ENCODE measurements at regions not wholly inside any gene's neighbourhood (a gene's known extent, or its start where the extent isn't known, plus 50 kb on each side); places are given as distances from the start of the nearest gene placed in this dataset.

DNA sequence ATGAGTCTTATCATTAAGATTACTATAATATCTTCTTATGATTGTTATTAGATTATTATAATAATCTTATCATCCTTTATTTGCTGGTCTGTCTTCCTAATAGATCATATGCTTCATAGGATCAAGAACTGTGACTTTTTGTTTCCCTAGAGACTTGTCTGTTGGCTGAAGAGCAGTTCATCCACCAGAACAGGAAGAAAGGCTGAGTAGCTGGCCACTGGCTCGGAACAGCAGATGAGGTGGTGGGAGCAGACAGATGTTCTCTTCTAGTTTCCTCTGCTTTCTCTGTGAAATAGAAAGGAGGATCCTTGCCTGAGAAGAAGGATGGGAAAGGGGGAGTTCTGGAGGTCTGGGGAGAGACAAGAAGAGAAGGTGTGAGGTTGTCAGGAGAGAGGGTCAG lies 120.0 kb downstream of the CCNA1 start:
- H3K4me3 ChIP-seq (ENCODE audit: low read length), result no peak overlapping the region
- no peaks in the 10 kb centered on the region for H3K4me1 ChIP-seq (ENCODE audit: insufficient read depth, low read length)
- no peaks in the 10 kb centered on the region for H3K27me3 ChIP-seq (ENCODE audit: insufficient read depth, low read length)
- no peak overlapping the region for H3K9ac ChIP-seq (ENCODE audit: low read depth, low read length)
- H3K36me3 ChIP-seq (ENCODE audit: insufficient read depth, low read length), result no peaks in the 10 kb centered on the region
- WGBS, result 98% methylated on average over 1 of the region's 1 CpG
- H3K9me3 ChIP-seq (ENCODE audit: insufficient read depth, low read depth, low read length), result no peaks in the 10 kb centered on the region
- H3K27ac ChIP-seq (ENCODE audit: low read depth, low read length), result no peak overlapping the region

DNA sequence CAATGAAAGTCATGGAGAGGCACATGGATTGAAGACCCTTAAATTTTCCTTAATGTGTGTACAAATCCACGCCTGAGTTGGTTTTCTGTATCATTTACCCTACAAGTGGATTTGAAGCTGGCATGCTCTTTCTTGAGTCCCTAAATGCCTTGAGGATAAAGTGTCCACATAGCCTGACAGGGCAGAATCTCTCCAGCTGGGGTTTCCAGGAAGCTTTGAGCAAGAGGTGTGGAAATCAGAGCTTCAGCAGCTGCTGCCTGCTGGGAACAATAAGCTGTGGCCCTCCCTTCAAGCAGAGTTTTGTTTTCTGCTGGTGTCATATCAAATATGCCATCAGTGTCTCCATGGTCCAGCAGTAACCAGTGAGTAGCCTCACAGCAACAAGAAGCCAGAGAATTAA lies 120.3 kb upstream of the SERTM1 start:
- 88% methylated on average over 1 of the region's 1 CpG for WGBS
- Histone ChIP-seq H3K27ac (ENCODE audit: low read depth, low read length) (no peak overlapping the region), H3K36me3 (ENCODE audit: insufficient read depth, low read length) (no peaks in the 10 kb centered on the region), H3K9me3 (ENCODE audit: insufficient read depth, low read depth, low read length) (no peaks in the 10 kb centered on the region), H3K4me3 (ENCODE audit: low read length) (no peak overlapping the region), H3K4me1 (ENCODE audit: insufficient read depth, low read length) (no peaks in the 10 kb centered on the region), H3K9ac (ENCODE audit: low read depth, low read length) (no peak overlapping the region), H3K27me3 (ENCODE audit: insufficient read depth, low read length) (no peaks in the 10 kb centered on the region)

DNA sequence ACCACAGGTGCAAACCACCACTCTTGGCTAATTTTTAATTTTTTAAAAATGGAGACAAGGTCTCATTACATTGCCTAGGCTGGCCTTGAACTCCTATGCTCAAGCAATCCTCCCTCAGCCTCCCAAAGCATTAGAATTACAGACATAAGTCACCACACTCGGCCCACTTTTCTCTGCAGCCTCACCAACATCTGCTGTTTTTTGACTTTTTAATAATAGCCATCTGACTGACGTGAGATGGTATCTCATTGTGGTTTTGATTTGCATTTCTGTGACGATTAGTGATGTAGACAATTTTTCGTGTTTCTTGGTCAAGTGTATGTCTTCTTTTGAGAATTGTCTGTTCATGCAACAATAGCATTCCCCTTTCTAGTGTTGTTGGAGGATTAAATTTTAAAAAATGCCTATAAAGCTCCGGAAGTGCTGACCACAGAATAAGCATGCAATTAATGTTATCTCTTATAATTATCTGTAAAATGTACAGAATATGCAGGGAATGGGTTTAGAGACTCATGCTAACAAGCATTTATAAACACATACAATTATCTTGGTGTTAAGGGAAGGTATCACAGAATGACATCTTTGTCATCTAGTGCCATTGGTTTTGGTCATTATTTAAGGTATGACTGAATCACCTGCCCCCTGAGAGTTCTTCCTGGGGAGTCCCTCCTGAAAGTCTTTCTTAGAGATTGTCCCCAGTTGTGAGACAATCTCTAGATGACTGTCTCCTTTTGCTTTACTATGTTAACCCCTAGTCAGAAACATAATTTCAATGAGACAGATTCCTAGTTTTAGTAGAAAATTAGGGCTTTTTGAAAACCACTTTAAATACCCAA lies 118.5 kb upstream of the SERTM1 start:
- WGBS, result 85% methylated on average over 4 of the region's 5 CpGs
- no peaks in the 10 kb centered on the region for H3K36me3 ChIP-seq (ENCODE audit: insufficient read depth, low read length)
- H3K27ac ChIP-seq (ENCODE audit: low read depth, low read length), result no peak overlapping the region
- H3K4me3 ChIP-seq (ENCODE audit: low read length), result no peak overlapping the region
- no peaks in the 10 kb centered on the region for H3K9me3 ChIP-seq (ENCODE audit: insufficient read depth, low read depth, low read length)
- H3K4me1 ChIP-seq (ENCODE audit: insufficient read depth, low read length), result peaks cover 1% of the 10 kb centered on the region; the same call in 1 of the 2 replicates
- no peaks in the 10 kb centered on the region for H3K27me3 ChIP-seq (ENCODE audit: insufficient read depth, low read length)
- H3K9ac ChIP-seq (ENCODE audit: low read depth, low read length), result no peak overlapping the region

GRCh38 chr13:36559375-36559774 lies 114.4 kb upstream of the SERTM1 start:
- Histone ChIP-seq H3K27ac (ENCODE audit: low read depth, low read length) (no peak overlapping the region), H3K9me3 (ENCODE audit: insufficient read depth, low read depth, low read length) (no peaks in the 10 kb centered on the region), H3K4me1 (ENCODE audit: insufficient read depth, low read length) (peaks cover 4% of the 10 kb centered on the region; the same call in 1 of the 2 replicates), H3K36me3 (ENCODE audit: insufficient read depth, low read length) (no peaks in the 10 kb centered on the region), H3K4me3 (ENCODE audit: low read length) (no peak overlapping the region), H3K27me3 (ENCODE audit: insufficient read depth, low read length) (no peaks in the 10 kb centered on the region), H3K9ac (ENCODE audit: low read depth, low read length) (no peak overlapping the region)
- WGBS, result 87% methylated on average over 3 of the region's 3 CpGs

DNA sequence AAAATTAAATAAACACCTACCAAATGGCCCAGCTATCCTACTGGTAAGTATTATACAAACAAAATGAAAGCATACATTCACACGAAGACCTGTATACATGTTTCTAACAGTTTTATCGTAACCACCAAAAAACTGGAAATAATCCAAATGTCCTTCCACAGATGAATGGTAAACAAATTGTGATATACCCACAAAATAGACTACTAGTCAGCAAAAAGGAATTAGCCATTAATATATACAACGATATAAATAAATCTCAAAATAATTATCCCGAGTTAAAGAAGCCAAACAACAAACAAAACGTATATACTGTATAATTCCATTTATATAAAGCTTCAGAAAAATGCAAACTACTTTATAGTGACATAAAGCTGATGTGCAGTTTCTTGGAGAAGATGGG lies 106.3 kb upstream of the SERTM1 start:
- WGBS, result 98% methylated on average over 4 of the region's 5 CpGs
- H3K4me3 ChIP-seq (ENCODE audit: low read length), result no peak overlapping the region
- H3K27ac ChIP-seq (ENCODE audit: low read depth, low read length), result no peak overlapping the region
- no peaks in the 10 kb centered on the region for H3K4me1 ChIP-seq (ENCODE audit: insufficient read depth, low read length)
- no peaks in the 10 kb centered on the region for H3K9me3 ChIP-seq (ENCODE audit: insufficient read depth, low read depth, low read length)
- H3K9ac ChIP-seq (ENCODE audit: low read depth, low read length), result no peak overlapping the region
- H3K27me3 ChIP-seq (ENCODE audit: insufficient read depth, low read length), result no peaks in the 10 kb centered on the region
- H3K36me3 ChIP-seq (ENCODE audit: insufficient read depth, low read length), result no peaks in the 10 kb centered on the region

DNA sequence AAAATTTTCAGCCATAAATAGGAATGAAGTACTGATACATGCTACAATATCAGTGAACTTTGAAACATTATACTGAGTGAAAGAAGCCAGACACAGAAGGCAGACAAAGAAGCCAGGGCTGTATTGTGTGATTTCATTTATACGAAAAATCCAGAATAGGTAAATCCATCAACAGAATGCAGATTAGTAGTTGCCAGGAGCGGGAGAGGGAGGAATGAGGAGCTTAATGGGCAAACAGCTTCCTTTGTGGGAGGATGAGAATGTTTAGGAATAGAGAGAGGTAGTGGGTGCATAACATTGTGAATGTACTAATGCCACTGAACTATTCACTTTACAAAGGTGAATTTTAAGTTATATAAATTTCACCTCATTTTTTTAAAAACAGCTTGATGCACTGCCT lies 103.3 kb upstream of the SERTM1 start:
- H3K27ac ChIP-seq (ENCODE audit: low read depth, low read length), result no peak overlapping the region
- no peak overlapping the region for H3K4me3 ChIP-seq (ENCODE audit: low read length)
- no peak overlapping the region for H3K9ac ChIP-seq (ENCODE audit: low read depth, low read length)
- no peaks in the 10 kb centered on the region for H3K36me3 ChIP-seq (ENCODE audit: insufficient read depth, low read length)
- 87% methylated on average over 2 of the region's 2 CpGs for WGBS
- H3K9me3 ChIP-seq (ENCODE audit: insufficient read depth, low read depth, low read length), result no peaks in the 10 kb centered on the region
- no peaks in the 10 kb centered on the region for H3K4me1 ChIP-seq (ENCODE audit: insufficient read depth, low read length)
- H3K27me3 ChIP-seq (ENCODE audit: insufficient read depth, low read length), result no peaks in the 10 kb centered on the region

DNA sequence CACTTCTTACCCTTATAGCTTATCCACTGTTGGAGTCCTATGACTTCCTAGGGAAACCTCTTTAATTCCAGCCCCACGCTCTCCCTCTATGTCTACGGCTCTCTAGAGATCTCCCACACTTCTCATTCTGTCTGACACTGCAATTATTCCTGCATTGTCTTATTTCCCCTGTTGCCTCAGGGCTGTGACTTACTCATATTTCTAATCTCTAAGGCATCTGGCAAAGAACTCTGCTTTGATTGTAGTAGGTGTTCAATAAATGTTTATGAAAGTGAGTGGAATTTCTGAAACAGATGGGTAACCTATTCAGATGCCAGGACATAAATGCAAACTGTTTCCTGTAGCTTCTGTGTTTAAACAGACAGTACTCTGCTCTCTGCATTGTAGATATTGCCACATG lies 102.4 kb upstream of the SERTM1 start:
- Histone ChIP-seq H3K9me3 (ENCODE audit: insufficient read depth, low read depth, low read length) (no peaks in the 10 kb centered on the region), H3K27me3 (ENCODE audit: insufficient read depth, low read length) (no peaks in the 10 kb centered on the region), H3K4me3 (ENCODE audit: low read length) (no peak overlapping the region), H3K36me3 (ENCODE audit: insufficient read depth, low read length) (no peaks in the 10 kb centered on the region), H3K9ac (ENCODE audit: low read depth, low read length) (no peak overlapping the region), H3K27ac (ENCODE audit: low read depth, low read length) (no peak overlapping the region), H3K4me1 (ENCODE audit: insufficient read depth, low read length) (no peaks in the 10 kb centered on the region)
- 88% methylated on average over 2 of the region's 2 CpGs for WGBS

DNA sequence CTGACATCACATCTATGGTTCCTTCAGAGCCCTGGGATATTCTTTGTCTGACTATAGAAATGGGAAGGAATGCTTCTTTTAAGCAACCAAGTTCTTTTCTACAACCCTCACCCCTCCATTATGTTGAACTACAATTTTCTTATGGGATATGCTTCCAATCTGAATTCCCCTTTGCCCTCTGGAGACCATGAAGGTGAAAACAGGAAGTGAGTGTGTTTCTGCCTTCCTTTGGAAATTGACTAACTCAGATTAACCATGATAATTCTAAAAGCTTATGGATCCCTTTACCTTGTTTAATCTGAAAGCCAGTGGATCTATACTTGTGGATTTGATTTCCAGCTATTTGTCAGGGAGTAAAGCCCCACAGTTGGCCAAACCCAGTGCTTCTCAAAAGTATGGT lies 90.8 kb upstream of the SERTM1 start:
- H3K9ac ChIP-seq (ENCODE audit: low read depth, low read length), result no peak overlapping the region
- H3K9me3 ChIP-seq (ENCODE audit: insufficient read depth, low read depth, low read length), result no peaks in the 10 kb centered on the region
- H3K4me1 ChIP-seq (ENCODE audit: insufficient read depth, low read length), result no peaks in the 10 kb centered on the region
- no peak overlapping the region for H3K4me3 ChIP-seq (ENCODE audit: low read length)
- no peaks in the 10 kb centered on the region for H3K27me3 ChIP-seq (ENCODE audit: insufficient read depth, low read length)
- no peaks in the 10 kb centered on the region for H3K36me3 ChIP-seq (ENCODE audit: insufficient read depth, low read length)
- no peak overlapping the region for H3K27ac ChIP-seq (ENCODE audit: low read depth, low read length)

DNA sequence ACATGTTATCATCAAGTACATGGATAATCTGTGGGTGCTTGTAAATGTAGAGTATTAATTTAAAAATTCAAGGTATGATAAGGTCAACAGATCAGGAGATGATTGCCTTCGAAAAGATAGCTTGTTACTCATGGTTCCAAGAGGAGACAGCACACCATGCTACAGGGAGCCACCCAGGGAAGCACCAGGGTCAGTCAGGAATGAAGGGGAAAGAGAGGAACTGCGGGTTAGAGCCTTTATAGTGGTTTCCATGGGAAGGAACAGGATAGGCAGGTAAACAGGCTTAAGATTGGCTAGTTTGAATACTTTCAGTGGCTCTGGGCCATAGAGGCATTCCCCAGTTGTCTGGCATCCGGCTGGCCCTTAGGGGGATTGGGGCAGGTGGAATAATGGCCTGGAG lies 74.2 kb upstream of the SERTM1 start:
- Histone ChIP-seq H3K4me3 (ENCODE audit: low read length) (no peak overlapping the region), H3K9me3 (ENCODE audit: insufficient read depth, low read depth, low read length) (no peaks in the 10 kb centered on the region), H3K4me1 (ENCODE audit: insufficient read depth, low read length) (no peaks in the 10 kb centered on the region), H3K27me3 (ENCODE audit: insufficient read depth, low read length) (no peaks in the 10 kb centered on the region), H3K9ac (ENCODE audit: low read depth, low read length) (no peak overlapping the region), H3K27ac (ENCODE audit: low read depth, low read length) (no peak overlapping the region), H3K36me3 (ENCODE audit: insufficient read depth, low read length) (no peaks in the 10 kb centered on the region)
- 91% methylated on average over 3 of the region's 3 CpGs for WGBS

GRCh38 chr13:36601186-36601585 lies 72.6 kb upstream of the SERTM1 start:
- H3K36me3 ChIP-seq (ENCODE audit: insufficient read depth, low read length), result no peaks in the 10 kb centered on the region
- H3K4me1 ChIP-seq (ENCODE audit: insufficient read depth, low read length), result 0 out of 2 replicates have a peak, but pooled peaks cover 2% of the 10 kb centered on the region
- H3K27ac ChIP-seq (ENCODE audit: low read depth, low read length), result no peak overlapping the region
- no peak overlapping the region for H3K4me3 ChIP-seq (ENCODE audit: low read length)
- H3K27me3 ChIP-seq (ENCODE audit: insufficient read depth, low read length), result no peaks in the 10 kb centered on the region
- no peak overlapping the region for H3K9ac ChIP-seq (ENCODE audit: low read depth, low read length)
- 91% methylated on average over 1 of the region's 2 CpGs for WGBS
- no peaks in the 10 kb centered on the region for H3K9me3 ChIP-seq (ENCODE audit: insufficient read depth, low read depth, low read length)

- Histone ChIP-seq H3K9me3 (ENCODE audit: insufficient read depth, low read depth, low read length) (no peaks in the 10 kb centered on the region), H3K4me3 (ENCODE audit: low read length) (no peak overlapping the region), H3K4me1 (ENCODE audit: insufficient read depth, low read length) (0 out of 2 replicates have a peak, but pooled peaks cover 2% of the 10 kb centered on the region), H3K36me3 (ENCODE audit: insufficient read depth, low read length) (no peaks in the 10 kb centered on the region), H3K9ac (ENCODE audit: low read depth, low read length) (no peak overlapping the region), H3K27me3 (ENCODE audit: insufficient read depth, low read length) (no peaks in the 10 kb centered on the region), H3K27ac (ENCODE audit: low read depth, low read length) (no peak overlapping the region)
- 89% methylated on average over 1 of the region's 2 CpGs for WGBS
These were observed 67.8 kb upstream of the SERTM1 start for GRCh38 chr13:36606060-36606459.

DNA sequence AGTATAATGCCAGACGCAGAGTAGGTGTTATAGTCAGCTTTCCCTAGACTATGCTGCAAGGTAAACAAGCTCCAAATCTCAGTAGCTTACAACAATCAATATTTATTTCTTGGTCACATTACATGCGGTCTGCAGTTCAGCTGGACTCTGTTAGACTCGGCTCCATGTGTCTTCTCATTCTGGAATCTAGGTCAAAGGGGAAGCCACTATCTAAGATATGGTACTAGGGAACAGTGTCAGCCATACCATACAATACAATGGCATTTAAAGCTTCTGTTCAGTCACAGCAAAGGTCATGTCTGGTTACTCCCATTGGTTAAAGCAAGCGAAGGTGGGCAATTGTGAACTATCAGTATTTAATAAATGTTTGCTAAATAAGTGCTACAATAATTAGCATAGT lies 65.3 kb upstream of the SERTM1 start:
- H3K9ac ChIP-seq (ENCODE audit: low read depth, low read length), result no peak overlapping the region
- peaks cover 15% of the 10 kb centered on the region; the same call in 1 of the 2 replicates for H3K4me1 ChIP-seq (ENCODE audit: insufficient read depth, low read length)
- no peaks in the 10 kb centered on the region for H3K36me3 ChIP-seq (ENCODE audit: insufficient read depth, low read length)
- WGBS, result 92% methylated on average over 4 of the region's 4 CpGs
- no peaks in the 10 kb centered on the region for H3K9me3 ChIP-seq (ENCODE audit: insufficient read depth, low read depth, low read length)
- H3K4me3 ChIP-seq (ENCODE audit: low read length), result no peak overlapping the region
- no peak overlapping the region for H3K27ac ChIP-seq (ENCODE audit: low read depth, low read length)
- no peaks in the 10 kb centered on the region for H3K27me3 ChIP-seq (ENCODE audit: insufficient read depth, low read length)

Measured in HUES64 (cell line).